Subcutaneous abdominal adipose tissue (tissue), 5 donors: ENCODE measurements at regions not wholly inside any gene's neighbourhood (a gene's known extent, or its start where the extent isn't known, plus 50 kb on each side); places are given as distances from the start of the nearest gene placed in this dataset.

ENCODE experiments used
- H3K27ac ChIP-seq: one replicate; pipeline ENCODE4 v1.7.0; 2013; ENCODE audit warnings: low read depth, mild to moderate bottlenecking, inconsistent platforms, low read length, moderate library complexity
- H3K27me3 ChIP-seq, 5 donors: one replicate each; pipeline ENCODE4 v1.7.0; 2013; ENCODE audit warnings: low read length in 5 of 5, inconsistent platforms in 1 of 5; ENCODE audit not compliant: control insufficient read depth in 5 of 5, insufficient read depth in 4 of 5
- H3K36me3 ChIP-seq, 5 donors: one replicate each; pipeline ENCODE4 v1.7.0; 2013; ENCODE audit warnings: low read length in 5 of 5; ENCODE audit not compliant: control insufficient read depth in 5 of 5, insufficient read depth in 5 of 5
- H3K4me1 ChIP-seq, 5 donors: one replicate each; pipeline ENCODE4 v1.7.0; 2013; ENCODE audit warnings: low read length in 5 of 5, mild to moderate bottlenecking in 3 of 5, moderate library complexity in 1 of 5; ENCODE audit not compliant: control insufficient read depth in 5 of 5, insufficient read depth in 5 of 5
- H3K4me3 ChIP-seq, 5 donors: one replicate each; pipeline ENCODE4 v1.7.0; 2013; ENCODE audit warnings: low read length in 5 of 5, low read depth in 1 of 5
- H3K9ac ChIP-seq, 5 donors: one replicate each; pipeline ENCODE4 v1.7.0; 2013; ENCODE audit warnings: low read length in 5 of 5, mild to moderate bottlenecking in 4 of 5, moderate library complexity in 3 of 5
- H3K9me3 ChIP-seq, 5 donors: one replicate each; pipeline ENCODE4 v1.7.0; 2013; ENCODE audit warnings: low read length in 5 of 5; ENCODE audit not compliant: control insufficient read depth in 5 of 5
- donor health status: healthy.
- donor health status: healthy.
- donor health status: healthy.
- donor health status: healthy.
- donor health status: healthy.

GRCh38 chr5:18117968-18118367 lies 483.7 kb downstream of the TAF11L14 start:
- Histone ChIP-seq H3K36me3 (no peaks in the 10 kb centered on the region), H3K9me3 (no peaks in the 10 kb centered on the region), H3K4me1 (no peaks in the 10 kb centered on the region), H3K27me3 (no peaks in the 10 kb centered on the region), H3K4me3 (no peak overlapping the region), H3K9ac (no peak overlapping the region), H3K27ac (no peak overlapping the region)

- Histone ChIP-seq H3K27ac (no peak overlapping the region), H3K4me3 (no peak overlapping the region), H3K27me3 (no peaks in the 10 kb centered on the region), H3K36me3 (no peaks in the 10 kb centered on the region), H3K9ac (no peak overlapping the region), H3K4me1 (no peaks in the 10 kb centered on the region), H3K9me3 (peaks cover 0 to 3% (median 0%) of the 10 kb centered on the region in 5 donors)
These were observed 485.0 kb downstream of the TAF11L14 start for GRCh38 chr5:18119156-18119785.

- Histone ChIP-seq H3K9ac (no peak overlapping the region), H3K27ac (no peak overlapping the region), H3K4me1 (no peaks in the 10 kb centered on the region), H3K36me3 (no peaks in the 10 kb centered on the region), H3K4me3 (no peak overlapping the region), H3K27me3 (no peaks in the 10 kb centered on the region), H3K9me3 (peaks cover 0 to 3% (median 0%) of the 10 kb centered on the region in 5 donors)
These were observed 507.0 kb downstream of the TAF11L14 start for GRCh38 chr5:18141222-18141621.

- no peaks in the 10 kb centered on the region for H3K36me3 ChIP-seq
- H3K9ac ChIP-seq, result no peak overlapping the region
- peaks cover 0 to 3% (median 0%) of the 10 kb centered on the region in 5 donors for H3K9me3 ChIP-seq
- no peak overlapping the region for H3K27ac ChIP-seq
- no peak overlapping the region for H3K4me3 ChIP-seq
- H3K4me1 ChIP-seq, result no peaks in the 10 kb centered on the region
- H3K27me3 ChIP-seq, result no peaks in the 10 kb centered on the region
These were observed 508.6 kb downstream of the TAF11L14 start for GRCh38 chr5:18142831-18143230.

- no peak overlapping the region for H3K27ac ChIP-seq
- H3K27me3 ChIP-seq, result no peaks in the 10 kb centered on the region
- H3K4me3 ChIP-seq, result no peak overlapping the region
- H3K9ac ChIP-seq, result no peak overlapping the region
- no peaks in the 10 kb centered on the region for H3K4me1 ChIP-seq
- H3K9me3 ChIP-seq, result peaks cover 0 to 3% (median 0%) of the 10 kb centered on the region in 5 donors
- no peaks in the 10 kb centered on the region for H3K36me3 ChIP-seq
These were observed 518.4 kb downstream of the TAF11L14 start for GRCh38 chr5:18152671-18153070.

- H3K4me3 ChIP-seq, result no peak overlapping the region
- H3K27me3 ChIP-seq, result no peaks in the 10 kb centered on the region
- H3K9ac ChIP-seq, result no peak overlapping the region
- H3K9me3 ChIP-seq, result peaks cover 0 to 10% (median 6%) of the 10 kb centered on the region in 5 donors
- no peak overlapping the region for H3K27ac ChIP-seq
- H3K36me3 ChIP-seq, result no peaks in the 10 kb centered on the region
- no peaks in the 10 kb centered on the region for H3K4me1 ChIP-seq
These were observed 523.9 kb downstream of the TAF11L14 start for GRCh38 chr5:18158166-18158565.

- Histone ChIP-seq H3K36me3 (no peaks in the 10 kb centered on the region), H3K27ac (no peak overlapping the region), H3K27me3 (no peaks in the 10 kb centered on the region), H3K9ac (no peak overlapping the region), H3K4me3 (no peak overlapping the region), H3K9me3 (peaks cover 0 to 10% (median 6%) of the 10 kb centered on the region in 5 donors), H3K4me1 (no peaks in the 10 kb centered on the region)
These were observed 525.1 kb downstream of the TAF11L14 start for GRCh38 chr5:18159331-18159730.

- Histone ChIP-seq H3K9me3 (peaks cover 0 to 11% (median 4%) of the 10 kb centered on the region in 5 donors), H3K27me3 (no peaks in the 10 kb centered on the region), H3K4me3 (no peak overlapping the region), H3K36me3 (no peaks in the 10 kb centered on the region), H3K9ac (no peak overlapping the region), H3K27ac (no peak overlapping the region), H3K4me1 (no peaks in the 10 kb centered on the region)
These were observed 537.4 kb downstream of the TAF11L14 start for GRCh38 chr5:18171684-18172083.

GRCh38 chr5:18179579-18179978 lies 545.3 kb downstream of the TAF11L14 start:
- no peaks in the 10 kb centered on the region for H3K4me1 ChIP-seq
- H3K9me3 ChIP-seq, result peaks cover 0 to 5% (median 0%) of the 10 kb centered on the region in 5 donors
- H3K36me3 ChIP-seq, result no peaks in the 10 kb centered on the region
- H3K27me3 ChIP-seq, result no peaks in the 10 kb centered on the region
- no peak overlapping the region for H3K4me3 ChIP-seq
- H3K9ac ChIP-seq, result no peak overlapping the region
- no peak overlapping the region for H3K27ac ChIP-seq

- Histone ChIP-seq H3K9ac (no peak overlapping the region), H3K36me3 (no peaks in the 10 kb centered on the region), H3K27ac (no peak overlapping the region), H3K4me1 (no peaks in the 10 kb centered on the region), H3K27me3 (no peaks in the 10 kb centered on the region), H3K9me3 (peaks cover 0 to 5% (median 0%) of the 10 kb centered on the region in 5 donors), H3K4me3 (no peak overlapping the region)
These were observed 547.3 kb downstream of the TAF11L14 start for GRCh38 chr5:18181575-18181974.
